Spleen (tissue), 7 donors: ENCODE measurements at regions not wholly inside any gene's neighbourhood (a gene's known extent, or its start where the extent isn't known, plus 50 kb on each side); places are given as distances from the start of the nearest gene placed in this dataset.

Source experiments
- POLR2A ChIP-seq, 3 donors: fragments of 450-650 bp; IDR thresholded peaks; one replicate each; pipeline ENCODE4 v1.5.1; 2017; ENCODE audit warnings: antibody characterized with exemption in 3 of 3, mild to moderate bottlenecking in 1 of 3
- POLR2AphosphoS5 ChIP-seq, 3 donors: sonication (generic); formaldehyde crosslinking; IDR thresholded peaks; one replicate each; pipeline ENCODE4 v1.5.1; 2017; ENCODE audit warnings: antibody characterized with exemption in 3 of 3
- TF ChIP-seq, protein P1 (sequence below), 11 experiments: fragments of 200-600 bp in 7 of 11; fragments of 450-650 bp in 4 of 11; sonication (generic) in 4 of 11; IDR thresholded peaks in 8 of 11; conservative IDR thresholded peaks in 3 of 11; 1 replicate in 7 of 11; 2 replicates in 4 of 11; pipeline versions ENCODE4 v1.4.0 to v1.8.0; 2016 to 2021; ENCODE audit warnings: antibody characterized with exemption in 11 of 11, inconsistent platforms in 4 of 11, mild to moderate bottlenecking in 1 of 11
- donor health status: DM: no; HTN: no; CAD: no; lungs with moderate emphysema.
- donor health status: DM: no; HTN: no; CAD: no.
- donor health status: DM: no; HTN: no; CAD: no.

GRCh38 chr5:34450338-34450737, 205.8 kb upstream of the RAI14 start:
- TF ChIP-seq POLR2A (IDR thresholded peaks at IDR 0.05): no peak
- TF ChIP-seq, protein P1, sequence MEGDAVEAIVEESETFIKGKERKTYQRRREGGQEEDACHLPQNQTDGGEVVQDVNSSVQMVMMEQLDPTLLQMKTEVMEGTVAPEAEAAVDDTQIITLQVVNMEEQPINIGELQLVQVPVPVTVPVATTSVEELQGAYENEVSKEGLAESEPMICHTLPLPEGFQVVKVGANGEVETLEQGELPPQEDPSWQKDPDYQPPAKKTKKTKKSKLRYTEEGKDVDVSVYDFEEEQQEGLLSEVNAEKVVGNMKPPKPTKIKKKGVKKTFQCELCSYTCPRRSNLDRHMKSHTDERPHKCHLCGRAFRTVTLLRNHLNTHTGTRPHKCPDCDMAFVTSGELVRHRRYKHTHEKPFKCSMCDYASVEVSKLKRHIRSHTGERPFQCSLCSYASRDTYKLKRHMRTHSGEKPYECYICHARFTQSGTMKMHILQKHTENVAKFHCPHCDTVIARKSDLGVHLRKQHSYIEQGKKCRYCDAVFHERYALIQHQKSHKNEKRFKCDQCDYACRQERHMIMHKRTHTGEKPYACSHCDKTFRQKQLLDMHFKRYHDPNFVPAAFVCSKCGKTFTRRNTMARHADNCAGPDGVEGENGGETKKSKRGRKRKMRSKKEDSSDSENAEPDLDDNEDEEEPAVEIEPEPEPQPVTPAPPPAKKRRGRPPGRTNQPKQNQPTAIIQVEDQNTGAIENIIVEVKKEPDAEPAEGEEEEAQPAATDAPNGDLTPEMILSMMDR (IDR thresholded peaks at IDR 0.05 in 8 of 11, conservative IDR thresholded peaks at IDR 0.05 in 3 of 11): no peak
- TF ChIP-seq POLR2AphosphoS5 (IDR thresholded peaks at IDR 0.05): no peak
